UCSD-AML1 (cell line): ENCODE measurements at regions not wholly inside any gene's neighbourhood (a gene's known extent, or its start where the extent isn't known, plus 50 kb on each side); places are given as distances from the start of the nearest gene placed in this dataset.

ENCODE experiments used
- DNase-seq: peaks from one replicate; lab custom pipeline; 2025; ENCODE audit not compliant: unreplicated experiment; lab: John Stamatoyannopoulos, UW

DNA sequence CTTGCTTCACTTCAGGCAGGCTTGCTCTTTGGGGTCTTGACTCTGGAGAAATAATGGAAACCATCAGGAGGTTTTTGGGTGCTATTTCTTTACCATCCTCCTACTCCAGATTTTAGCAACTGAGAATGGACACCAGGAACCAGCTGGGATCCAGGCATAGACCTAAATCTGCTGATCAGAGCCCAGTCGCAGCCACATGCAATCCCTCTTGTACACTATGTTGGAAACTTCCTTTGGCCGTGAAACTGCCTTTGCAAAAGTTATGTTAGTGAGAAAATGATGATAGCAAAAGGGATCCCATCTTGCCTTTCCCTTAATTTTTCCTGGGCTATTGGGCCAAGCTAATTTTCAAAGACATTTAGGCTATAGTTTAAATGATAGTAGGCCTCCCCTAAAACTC is 158.8 kb upstream of the ARL4C start:
- no peak for DNase-seq

DNA sequence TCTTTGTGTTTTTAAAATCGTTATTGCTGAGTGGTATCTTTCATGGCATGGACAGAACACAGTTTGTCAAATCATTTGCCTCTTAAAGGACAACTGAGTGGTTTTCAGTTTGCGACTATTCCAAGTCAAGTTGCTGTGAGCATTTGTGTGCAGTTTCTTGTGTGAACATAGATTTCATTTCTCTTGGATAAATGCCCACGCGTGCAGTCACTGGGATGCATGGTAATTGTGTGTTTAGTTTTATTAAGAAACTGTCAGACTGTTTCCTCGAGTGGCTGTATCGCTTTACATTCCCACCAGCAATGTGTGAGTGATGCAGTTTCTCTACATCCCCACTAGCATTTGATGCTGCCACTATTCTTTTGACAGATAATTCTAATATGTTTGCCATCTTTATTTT is 154.0 kb upstream of the ARL4C start:
- no peak for DNase-seq

DNA sequence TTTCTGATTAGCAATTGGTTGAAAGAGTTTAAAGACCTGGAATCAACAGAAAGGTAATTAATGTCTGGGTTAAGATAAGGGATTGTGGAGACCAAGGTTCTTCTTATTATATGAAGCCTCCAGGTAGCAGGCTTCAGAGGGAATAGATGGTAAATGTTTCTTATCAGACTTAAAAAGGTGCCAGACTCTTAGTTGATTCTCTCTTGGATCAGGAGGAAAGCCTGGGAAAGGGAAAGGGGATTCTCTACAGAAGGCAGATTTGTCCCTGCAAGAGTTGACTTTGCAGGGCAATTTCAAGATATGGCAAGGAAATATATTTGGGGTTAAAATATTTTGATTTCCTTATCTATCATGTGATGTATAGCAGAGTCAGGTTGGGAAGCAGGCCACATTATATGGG is 153.1 kb upstream of the ARL4C start:
- DNase-seq: no peak

DNA sequence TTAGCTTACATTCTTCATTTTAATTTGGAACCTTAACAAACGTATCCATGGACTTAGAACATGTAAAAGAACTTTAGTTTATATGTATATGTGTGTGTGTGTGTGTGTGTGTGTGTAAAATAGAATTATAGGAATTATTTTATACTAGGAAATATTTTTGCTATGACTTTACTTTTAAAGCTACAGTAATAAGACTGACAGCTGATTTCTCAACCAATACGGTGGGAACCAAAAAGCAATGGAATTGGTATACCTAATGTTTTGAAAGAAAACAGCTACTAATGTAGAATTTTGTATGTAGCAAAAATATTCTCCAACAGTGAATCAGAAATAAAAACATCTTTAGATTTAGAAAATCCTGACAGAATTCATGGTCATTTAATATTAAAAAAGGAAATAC is 146.5 kb upstream of the ARL4C start:
- no peak for DNase-seq

DNA sequence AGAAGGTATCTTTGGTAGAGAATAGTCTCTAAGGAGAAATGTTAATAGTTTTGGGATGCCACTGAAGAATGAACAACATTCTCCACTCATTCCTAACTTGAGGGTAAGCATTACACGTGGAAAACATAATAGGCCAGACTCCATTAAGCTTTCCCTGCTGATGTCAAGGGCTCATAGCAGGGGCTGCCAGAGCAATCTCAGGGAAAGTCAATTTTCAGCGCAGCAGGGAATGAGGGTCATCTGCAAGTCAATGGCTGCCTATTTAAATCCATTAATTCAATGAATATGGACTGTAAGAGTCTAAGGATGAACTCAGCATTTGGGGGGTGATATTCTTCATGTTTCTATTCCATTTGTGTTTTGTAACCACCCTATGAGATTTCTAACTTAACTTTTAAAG is 144.2 kb upstream of the ARL4C start:
- no peak for DNase-seq

DNA sequence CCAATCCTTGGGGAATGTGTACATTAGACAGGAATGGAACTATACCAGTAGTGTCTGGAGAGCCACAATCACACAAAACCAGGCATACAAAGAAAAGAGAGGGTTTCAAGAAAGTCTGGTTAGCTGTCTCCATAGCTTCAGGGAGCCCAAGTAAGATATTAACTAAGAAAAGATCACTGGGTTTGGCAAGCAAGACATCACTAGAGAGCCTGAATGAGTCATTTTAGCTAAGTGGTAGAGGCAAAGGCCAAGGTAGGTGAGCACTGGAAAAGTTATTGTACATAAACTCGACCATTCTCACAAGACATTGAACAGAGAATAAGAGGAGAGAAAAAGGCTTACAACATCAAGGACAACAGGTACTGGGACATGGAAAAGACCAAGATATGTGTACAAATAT is 143.8 kb upstream of the ARL4C start:
- DNase-seq: no peak

DNA sequence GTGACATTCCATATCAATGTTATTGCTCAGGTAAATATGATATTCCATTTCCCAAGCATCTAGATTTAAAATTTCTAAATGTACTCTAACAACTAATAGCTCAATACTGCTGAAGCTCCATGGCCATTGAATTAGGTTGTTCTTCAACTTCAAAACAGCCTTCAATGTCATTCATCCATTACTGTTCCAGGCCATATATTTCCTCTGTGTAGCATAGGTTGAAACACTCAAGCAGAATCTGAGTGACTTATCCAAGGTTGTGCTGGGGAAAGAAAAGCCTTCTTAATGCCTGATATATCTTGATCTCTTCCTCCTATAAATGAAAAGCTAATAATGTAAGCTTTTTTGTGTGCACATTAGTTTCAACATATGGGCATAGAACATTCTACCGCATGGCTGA is 142.1 kb upstream of the ARL4C start:
- DNase-seq: no peak

DNA sequence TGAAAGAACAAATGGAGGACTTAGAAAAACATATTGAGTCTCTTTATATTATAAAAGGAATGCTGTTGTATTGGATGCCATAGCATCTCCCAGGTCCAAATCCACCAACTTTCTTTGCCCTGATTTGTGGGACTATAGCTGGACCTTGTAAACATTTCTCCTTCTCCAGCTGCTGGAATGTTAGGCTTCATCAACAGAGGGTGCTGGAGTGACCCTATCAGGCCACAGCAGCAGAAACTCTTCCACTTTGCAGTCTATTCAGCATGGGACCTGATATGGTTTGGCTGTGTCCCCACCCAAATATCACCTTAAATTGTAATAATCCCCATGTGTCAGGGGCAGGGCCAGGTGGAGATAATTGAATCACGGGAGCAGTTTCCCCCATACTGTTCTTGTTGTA is 138.4 kb upstream of the ARL4C start:
- no peak for DNase-seq

DNA sequence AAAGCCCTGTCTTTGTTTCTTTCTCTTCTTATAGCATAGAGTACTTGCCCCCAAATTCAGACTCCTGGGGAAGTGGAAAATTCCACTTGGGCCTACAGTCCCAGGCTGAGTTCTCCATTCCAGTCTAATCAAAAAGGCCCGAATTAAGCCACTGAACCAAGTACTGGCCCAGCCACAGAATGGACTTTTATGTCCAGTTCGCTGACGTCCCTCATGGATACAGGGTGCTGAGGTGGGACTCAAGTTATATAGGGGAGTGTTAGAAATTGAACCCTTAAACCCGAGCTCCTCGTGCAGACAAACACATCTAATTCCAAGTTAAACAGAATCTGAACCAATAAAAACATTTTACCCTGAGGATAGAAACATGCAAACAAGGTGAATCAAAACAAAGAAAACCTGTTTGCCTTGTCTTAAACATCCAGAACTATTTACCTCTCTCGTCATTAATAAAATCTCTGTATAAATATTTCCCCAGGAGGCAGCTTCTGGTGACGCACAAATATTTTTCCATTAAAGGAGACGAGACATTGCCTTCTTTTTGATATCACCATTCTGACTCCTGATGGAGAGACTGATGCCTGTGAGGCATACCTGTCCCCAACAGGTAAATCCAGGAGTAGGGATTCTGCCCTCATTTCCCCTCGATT is 136.8 kb upstream of the ARL4C start:
- no peak for DNase-seq

DNA sequence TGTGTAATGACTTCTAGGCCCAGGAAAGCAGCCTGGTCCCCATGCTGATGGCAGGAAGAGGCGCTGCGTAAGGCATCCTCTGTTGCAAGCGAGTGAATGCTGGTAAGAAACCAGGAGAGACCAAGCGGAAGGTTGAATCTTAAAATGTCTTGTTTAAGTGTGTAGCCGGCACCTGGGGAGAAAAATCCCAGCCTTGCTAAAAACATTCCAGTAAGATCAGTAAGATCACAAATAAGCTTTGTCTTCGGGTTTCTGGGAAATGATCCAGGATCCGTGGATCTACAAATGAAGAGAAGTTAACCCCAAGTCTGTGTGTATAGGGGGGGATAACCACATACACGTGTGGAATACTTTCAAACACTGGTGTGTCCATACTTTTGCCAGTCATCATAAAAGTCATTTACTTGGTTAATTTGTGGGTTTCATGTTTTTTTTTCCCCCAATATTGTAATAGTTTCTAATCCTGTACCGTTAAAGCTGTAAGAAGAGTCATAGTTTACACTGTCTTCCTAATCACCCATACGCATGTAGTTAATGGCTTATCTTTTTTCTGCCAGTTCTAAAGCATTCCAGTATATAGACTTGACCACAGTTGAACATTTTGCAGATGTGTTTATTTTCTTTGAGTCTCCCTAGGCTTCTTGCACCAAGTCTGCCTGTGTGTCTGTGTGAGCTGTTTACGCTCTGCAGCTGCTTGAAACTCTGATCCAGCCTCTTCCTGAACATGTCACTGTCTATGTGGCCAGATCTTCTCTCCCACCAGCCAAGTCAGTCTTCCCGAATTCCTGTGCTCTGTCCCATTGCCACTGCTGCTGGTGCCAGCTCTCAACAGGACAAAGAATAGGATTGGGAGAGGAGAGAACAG is 135.9 kb upstream of the ARL4C start:
- no peak for DNase-seq

DNA sequence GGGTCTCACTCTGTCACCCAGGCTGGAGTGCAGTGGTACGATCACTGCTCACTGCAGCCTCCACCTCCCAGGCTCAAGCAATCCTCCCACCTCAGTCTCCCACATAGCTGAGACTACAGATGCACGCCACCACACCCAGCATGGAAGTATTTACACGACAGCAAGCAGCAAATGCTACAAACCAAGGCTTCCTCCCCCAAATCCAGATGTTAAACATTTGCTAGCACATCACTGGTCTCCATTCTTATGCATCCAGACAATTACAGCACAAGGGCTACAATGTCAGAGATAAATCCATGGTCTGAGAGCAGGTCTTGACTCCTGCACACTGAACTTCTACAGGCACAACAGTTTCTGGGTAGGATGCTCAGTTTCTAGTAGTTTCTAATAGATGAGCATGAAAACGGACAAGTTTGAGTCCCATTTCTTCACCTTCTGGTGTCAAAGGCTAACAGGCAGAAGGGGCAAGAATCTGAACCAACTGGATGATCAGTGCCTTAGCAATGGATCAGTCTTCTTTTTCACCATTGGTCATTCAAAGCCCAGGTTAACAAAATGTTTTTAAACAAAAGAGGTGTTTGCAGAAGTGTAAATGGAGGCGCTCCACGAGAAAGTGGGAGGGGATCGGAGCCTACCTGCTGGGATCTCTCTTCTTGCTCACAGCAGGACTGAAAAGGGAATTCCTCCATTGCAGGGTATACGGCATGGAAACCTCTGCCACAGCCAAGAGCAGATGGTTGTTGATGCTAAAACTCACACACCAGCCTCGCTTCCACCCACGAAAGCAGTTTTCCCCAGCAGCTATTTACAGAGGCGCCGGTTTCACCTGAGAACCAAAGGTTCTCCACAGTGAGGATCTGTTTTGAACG is 135.0 kb upstream of the ARL4C start:
- DNase-seq: no peak

DNA sequence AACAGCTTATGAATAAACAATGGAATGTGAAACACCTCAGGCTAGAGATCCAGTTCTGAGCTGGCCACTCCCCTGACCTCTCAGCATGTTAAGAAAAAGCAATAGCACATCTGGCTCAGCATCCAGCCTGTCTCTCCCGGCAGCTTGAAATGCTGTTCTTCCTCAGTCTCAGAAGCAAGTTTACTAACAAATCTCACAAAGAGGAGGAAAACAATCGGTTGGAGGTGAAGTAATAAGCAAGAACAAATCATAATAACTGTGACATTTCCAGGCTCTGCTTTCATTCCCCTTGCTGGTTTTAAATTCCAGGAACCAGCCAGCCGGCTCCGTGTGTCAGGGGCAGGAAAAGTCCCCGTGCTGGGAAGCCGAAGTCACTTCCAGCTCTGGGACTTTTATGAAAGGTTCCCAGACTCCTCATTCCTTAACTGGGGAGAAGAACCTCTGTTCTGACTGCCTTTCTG is 133.9 kb upstream of the ARL4C start:
- DNase-seq: no peak

DNA sequence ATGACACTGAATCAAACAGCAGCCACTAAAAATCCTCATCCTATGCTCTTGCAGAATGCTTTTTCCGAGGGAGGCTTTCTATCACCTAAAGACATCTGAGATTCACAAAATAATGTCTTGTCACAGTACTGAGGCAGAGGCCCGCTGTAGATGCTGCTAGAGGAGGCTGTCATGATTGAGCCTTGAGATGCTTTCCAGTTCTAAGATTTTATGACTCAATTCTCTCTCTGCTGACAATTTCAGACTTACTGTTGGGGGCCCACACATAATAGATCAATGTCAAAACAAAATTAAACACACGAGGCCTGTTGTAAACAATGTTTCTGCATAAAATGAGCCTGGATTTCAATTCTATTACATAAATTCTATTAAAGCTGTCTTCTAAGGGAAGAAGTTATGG is 132.7 kb upstream of the ARL4C start:
- DNase-seq: no peak

DNA sequence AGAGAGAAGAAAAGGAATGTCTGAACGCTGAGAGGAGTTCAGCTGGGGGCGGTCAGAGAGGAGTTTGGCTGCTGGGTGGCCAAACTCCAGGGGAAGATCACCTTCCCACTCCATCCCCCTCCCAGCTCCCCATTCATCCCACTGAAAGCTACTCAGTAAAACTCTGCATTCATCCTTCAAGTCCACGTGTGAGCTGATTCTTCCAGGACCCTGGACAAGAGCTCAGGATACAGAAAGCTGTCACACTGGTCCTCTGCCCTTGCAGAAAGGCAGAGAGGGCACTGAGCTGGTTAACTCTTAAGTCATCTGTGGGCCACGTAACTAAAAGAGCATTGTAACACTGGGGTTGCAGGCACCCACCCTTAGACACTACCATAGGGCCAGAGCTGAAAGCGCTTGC is 132.1 kb upstream of the ARL4C start:
- no peak for DNase-seq

DNA sequence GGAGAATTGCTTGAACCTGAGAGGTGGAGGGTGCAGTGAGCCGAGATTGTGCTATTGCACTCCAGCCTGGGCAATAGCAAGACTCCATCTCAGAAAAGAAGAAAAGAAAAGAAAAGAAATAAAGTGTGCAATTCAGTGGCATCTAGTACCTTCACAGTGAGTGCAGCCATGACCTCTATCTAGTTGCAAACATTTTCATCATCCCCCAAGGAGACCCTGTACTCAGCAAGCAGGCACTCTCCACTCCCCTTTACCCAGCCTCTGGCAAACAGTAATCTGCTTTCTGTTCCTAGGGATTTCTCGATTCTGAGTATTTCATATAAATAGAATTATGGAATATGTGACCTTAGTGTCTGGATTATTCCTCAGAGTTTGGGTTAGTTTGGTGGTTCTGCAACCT is 130.4 kb upstream of the ARL4C start:
- DNase-seq: no peak

DNA sequence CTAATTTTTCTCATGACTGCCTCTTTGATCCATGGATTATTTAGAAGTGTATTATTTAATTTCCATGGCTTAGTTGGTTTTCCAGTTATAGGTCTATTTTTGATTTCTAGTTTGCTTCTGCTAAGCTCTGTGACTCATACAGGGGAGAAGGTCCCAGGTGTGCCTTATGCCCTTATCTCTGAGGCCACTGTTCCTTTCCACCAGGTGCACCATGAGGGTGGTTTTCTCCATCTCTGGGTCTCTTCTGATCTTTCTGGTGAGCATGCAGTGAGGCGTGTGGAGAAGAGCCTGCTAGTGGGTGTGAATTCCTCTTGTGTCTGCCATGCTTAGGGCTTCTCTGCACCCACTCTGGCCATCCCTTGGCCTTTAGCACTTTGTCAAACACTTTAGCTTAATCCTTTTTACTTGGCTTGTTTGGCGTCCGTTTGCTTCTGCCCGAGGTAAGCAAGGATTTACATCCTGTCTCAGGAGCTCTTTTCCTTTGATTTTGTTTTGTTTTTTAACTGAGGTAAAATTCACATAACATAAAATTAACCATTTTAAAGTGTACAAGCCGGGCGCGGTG is 129.8 kb upstream of the ARL4C start:
- no peak for DNase-seq

DNA sequence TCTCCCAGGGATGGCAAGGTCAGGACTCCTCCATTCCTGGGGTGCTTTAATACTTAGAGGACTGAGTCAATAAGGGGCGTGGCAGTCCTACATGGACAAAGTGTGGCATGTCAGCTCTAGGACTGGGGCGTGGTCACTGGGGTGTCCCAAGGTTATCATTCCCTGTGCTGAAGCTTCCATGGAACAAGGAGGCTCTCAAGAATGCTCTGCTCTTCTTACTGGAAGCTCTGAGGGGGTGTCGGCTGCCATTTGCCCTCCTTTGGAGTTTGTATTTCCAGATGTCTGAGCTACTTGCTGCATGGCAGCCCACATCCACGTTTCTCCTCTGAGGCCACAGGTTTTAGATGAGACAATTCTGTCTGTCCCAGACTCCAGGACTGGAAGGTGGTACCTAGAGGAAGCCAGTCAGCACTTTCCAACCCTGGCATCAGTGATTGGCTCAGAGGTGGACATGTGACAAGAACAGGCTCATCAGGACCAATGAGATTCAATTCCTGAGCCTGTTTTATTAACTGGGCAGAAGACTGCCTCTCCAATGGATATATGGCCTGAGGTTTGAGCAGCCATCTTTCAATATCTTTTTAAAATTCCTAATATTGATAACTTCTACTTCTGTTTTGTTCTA is 128.9 kb upstream of the ARL4C start:
- no peak for DNase-seq

DNA sequence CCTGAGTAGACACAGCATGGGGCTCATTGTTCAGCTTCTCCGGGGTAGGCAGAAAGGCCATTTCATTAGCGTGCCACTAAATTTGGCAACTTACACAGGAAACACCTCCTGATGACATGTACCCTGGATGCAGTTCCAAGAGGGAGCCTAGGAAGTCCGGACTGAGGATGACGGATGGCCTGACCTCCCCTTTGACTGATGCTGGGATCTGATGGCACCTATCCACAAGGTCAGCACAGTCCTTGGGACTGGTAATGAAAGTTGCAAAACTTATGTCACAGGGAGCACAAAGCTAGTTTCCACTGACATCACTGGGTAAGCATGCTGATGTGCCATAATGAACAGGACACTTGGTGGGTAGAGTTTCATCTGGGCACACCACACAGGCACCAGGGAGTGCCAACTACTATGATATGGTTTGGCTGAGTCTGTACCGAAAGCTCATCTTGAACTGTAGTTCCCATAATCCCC is 126.7 kb upstream of the ARL4C start:
- DNase-seq: no peak

DNA sequence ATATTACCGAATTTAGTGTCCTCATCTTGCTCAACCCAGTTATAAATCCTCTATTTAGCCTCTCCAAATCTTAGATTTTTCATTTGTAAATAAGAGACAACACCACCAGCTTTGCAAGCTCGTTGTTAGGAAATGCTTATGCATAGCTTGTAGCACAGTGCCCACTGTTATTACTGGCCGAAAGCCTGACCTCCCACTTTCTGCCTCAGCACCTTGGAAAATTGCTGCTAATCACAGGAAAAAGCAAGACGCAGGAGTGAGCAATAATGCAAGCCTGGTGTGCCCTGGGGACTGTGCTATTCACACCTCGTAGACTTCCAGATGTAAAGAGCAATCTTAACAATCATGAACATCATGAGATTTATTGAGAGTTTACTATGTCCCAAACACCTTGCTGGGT is 124.2 kb upstream of the ARL4C start:
- DNase-seq: no peak

DNA sequence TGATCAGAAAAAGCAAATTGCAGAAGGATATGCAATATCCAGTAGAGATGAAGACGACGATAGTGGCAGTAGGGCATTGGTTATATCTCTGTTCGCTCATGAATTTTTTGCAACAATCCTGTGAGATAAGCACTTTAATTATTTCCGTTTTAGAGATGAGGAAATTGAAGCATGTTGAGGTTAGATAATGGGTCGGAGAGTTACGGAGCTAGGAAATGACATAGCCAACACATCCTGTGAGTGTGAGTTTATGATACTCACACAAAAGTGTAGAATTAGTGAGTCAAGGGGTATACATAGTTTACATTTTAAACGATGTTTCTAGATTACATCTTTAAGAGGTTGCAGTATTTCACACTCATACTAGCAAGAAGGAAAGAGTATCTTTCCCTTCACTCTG is 123.1 kb upstream of the ARL4C start:
- no peak for DNase-seq
